ENCODE measurements at regions not wholly inside any gene's neighbourhood (a gene's known extent, or its start where the extent isn't known, plus 50 kb on each side); places are given as distances from the start of the nearest gene placed in this dataset.

DNA sequence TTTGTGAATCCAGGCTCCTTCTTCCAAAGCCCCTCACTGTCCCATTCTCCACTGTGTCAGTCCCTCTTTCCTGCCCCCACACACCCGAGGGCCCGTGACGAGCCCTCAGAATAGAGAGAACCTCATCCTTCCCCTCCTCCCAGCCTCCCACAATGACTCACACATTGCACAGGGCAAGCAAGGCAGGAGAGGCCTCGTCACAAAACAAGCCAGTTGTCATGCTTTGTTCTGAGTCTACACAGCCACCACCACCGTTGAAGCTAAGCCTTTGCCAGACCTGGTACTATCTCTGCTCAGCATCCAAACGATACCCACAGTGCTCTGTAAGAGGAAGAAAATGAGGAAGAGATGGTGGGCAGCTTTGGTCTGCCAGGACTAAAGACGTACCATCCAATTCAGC, 142.2 kb upstream of the ZNF366 start:
- no peak for DNase-seq
- ATAC-seq = no peak
- Histone ChIP-seq H3K9me3 (no peaks in the 10 kb centered on the region), H3K27ac (no peak overlapping the region), H3K4me3 (no peak overlapping the region), H3K27me3 (no peaks in the 10 kb centered on the region), H3K36me3 (no peaks in the 10 kb centered on the region), H3K4me1 (no peaks in the 10 kb centered on the region)
- intact Hi-C loops (cut with DNase I) = no loop called here
- TF ChIP-seq, protein P1, sequence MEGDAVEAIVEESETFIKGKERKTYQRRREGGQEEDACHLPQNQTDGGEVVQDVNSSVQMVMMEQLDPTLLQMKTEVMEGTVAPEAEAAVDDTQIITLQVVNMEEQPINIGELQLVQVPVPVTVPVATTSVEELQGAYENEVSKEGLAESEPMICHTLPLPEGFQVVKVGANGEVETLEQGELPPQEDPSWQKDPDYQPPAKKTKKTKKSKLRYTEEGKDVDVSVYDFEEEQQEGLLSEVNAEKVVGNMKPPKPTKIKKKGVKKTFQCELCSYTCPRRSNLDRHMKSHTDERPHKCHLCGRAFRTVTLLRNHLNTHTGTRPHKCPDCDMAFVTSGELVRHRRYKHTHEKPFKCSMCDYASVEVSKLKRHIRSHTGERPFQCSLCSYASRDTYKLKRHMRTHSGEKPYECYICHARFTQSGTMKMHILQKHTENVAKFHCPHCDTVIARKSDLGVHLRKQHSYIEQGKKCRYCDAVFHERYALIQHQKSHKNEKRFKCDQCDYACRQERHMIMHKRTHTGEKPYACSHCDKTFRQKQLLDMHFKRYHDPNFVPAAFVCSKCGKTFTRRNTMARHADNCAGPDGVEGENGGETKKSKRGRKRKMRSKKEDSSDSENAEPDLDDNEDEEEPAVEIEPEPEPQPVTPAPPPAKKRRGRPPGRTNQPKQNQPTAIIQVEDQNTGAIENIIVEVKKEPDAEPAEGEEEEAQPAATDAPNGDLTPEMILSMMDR (IDR thresholded peaks at IDR 0.05) = no peak
- no peak for TF ChIP-seq POLR2A (IDR thresholded peaks at IDR 0.05)
- WGBS (ENCODE audit: insufficient coverage, low coverage, low lambda C conversion rate, missing lambda C conversion rate) = 57% methylated on average over 7 of the region's 7 CpGs

DNA sequence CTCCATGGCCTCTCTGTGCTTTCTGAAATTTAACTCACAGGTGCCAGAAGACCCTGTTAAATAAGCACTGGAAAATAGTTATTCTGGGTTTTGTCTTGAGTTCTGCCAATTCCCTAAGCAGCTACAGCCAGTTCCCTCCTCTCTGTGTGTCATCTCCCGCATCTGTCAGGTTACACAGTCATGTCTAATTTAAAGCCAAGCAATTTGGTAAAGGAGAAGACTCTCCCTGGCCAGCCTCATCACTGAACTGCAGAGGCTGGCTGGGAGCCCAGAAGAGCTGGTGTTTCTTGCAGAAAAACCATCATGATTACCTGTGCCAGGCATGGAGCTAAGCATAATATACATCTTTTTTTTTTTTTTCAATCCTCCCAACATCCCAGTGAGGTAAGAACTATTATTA, 141.3 kb upstream of the ZNF366 start:
- no peak overlapping the region for H3K27ac ChIP-seq
- no peak for DNase-seq
- no peaks in the 10 kb centered on the region for H3K27me3 ChIP-seq
- H3K4me1 ChIP-seq = no peaks in the 10 kb centered on the region
- no peaks in the 10 kb centered on the region for H3K9me3 ChIP-seq
- no peaks in the 10 kb centered on the region for H3K36me3 ChIP-seq
- no peak for TF ChIP-seq POLR2A (IDR thresholded peaks at IDR 0.05)
- TF ChIP-seq, protein P1 (IDR thresholded peaks at IDR 0.05) = no peak
- no peak overlapping the region for H3K4me3 ChIP-seq
- WGBS (ENCODE audit: insufficient coverage, low coverage, low lambda C conversion rate, missing lambda C conversion rate) = 71% methylated on average over 1 of the region's 1 CpG
- intact Hi-C loops (cut with DNase I) = no loop called here
- ATAC-seq = no peak

- intact Hi-C loops (cut with DNase I) = no loop called here
- no peak for TF ChIP-seq POLR2A (IDR thresholded peaks at IDR 0.05)
- TF ChIP-seq, protein P1 (IDR thresholded peaks at IDR 0.05) = no peak
- ATAC-seq = no peak
- DNase-seq = no peak
- no peak overlapping the region for H3K27ac ChIP-seq
- WGBS (ENCODE audit: insufficient coverage, low coverage, low lambda C conversion rate, missing lambda C conversion rate) = 55% methylated on average over 2 of the region's 2 CpGs
- no peak overlapping the region for H3K4me3 ChIP-seq
- H3K36me3 ChIP-seq = no peaks in the 10 kb centered on the region
- no peaks in the 10 kb centered on the region for H3K4me1 ChIP-seq
- H3K9me3 ChIP-seq = no peaks in the 10 kb centered on the region
- H3K27me3 ChIP-seq = no peaks in the 10 kb centered on the region
These were observed 140.6 kb upstream of the ZNF366 start for GRCh38 chr5:72647806-72648205.

DNA sequence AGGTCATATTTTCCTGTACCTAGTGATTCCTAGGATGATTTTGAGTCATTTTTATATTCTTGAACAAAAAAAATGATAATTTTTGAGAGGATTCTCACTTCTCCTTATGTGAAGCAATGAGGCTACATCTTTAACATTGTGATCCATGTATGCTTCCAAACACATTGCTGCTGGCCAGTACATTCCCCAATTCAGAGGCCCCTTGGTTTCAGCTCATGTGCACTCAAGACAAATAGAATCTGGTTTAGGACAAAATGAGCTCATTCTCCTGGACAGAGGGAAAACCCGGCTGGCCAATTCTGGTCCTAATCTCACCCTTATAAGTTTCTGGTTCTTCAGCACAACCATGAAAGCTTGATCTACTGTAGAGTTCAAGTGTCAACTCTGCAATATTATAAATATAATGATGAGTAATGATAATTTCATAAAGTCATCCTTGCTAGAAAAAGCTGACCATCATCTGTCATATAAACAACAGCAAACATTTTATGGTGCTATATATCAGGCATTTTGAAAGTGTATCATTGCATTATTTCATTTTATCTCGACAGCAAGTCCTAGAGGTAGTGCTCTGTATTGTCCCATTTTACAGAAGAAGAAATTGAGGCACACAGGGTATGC, 139.1 kb upstream of the ZNF366 start:
- Histone ChIP-seq H3K4me1 (no peaks in the 10 kb centered on the region), H3K4me3 (no peak overlapping the region), H3K9me3 (no peaks in the 10 kb centered on the region), H3K27ac (no peak overlapping the region), H3K27me3 (no peaks in the 10 kb centered on the region), H3K36me3 (no peaks in the 10 kb centered on the region)
- ATAC-seq (no peak), DNase-seq (no peak)
- intact Hi-C loops (cut with DNase I) = no loop called here
- WGBS (ENCODE audit: insufficient coverage, low coverage, low lambda C conversion rate, missing lambda C conversion rate) = 67% methylated on average over 2 of the region's 2 CpGs
- TF ChIP-seq POLR2A (IDR thresholded peaks at IDR 0.05) = no peak
- TF ChIP-seq, protein P1 (IDR thresholded peaks at IDR 0.05) = no peak

All from right lobe of liver (tissue), 6 donors.